Lung (tissue), 11 donors: ENCODE measurements at regions not wholly inside any gene's neighbourhood (a gene's known extent, or its start where the extent isn't known, plus 50 kb on each side); places are given as distances from the start of the nearest gene placed in this dataset.

ENCODE experiments used
- ATAC-seq: fragments of 200-7000 bp; cut with Tn5 transposase; one replicate; pipeline ENCODE4 v1.9.1; 2020; ENCODE audit warnings: moderate number of reproducible peaks; ENCODE audit not compliant: insufficient read depth, low FRiP score
- DNase-seq, 3 donors: peaks; one replicate each; pipeline ENCODE4 v3.0.0-alpha.2; 2013 to 2017
- H3K27ac ChIP-seq, 2 donors: one replicate each; pipeline ENCODE4 v1.5.1; 2013; ENCODE audit warnings: mild to moderate bottlenecking in 2 of 2, moderate library complexity in 2 of 2, control low read depth in 1 of 2, inconsistent platforms in 1 of 2, low read depth in 1 of 2, low read length in 1 of 2
- H3K27me3 ChIP-seq, 3 donors: one replicate each; pipeline ENCODE4 v1.5.1; 2013; ENCODE audit warnings: low read length in 2 of 3; ENCODE audit not compliant: control insufficient read depth in 3 of 3, insufficient read depth in 3 of 3
- H3K36me3 ChIP-seq, 4 donors: one replicate each; pipeline ENCODE4 v1.5.1; 2013; ENCODE audit warnings: low read length in 4 of 4, mild to moderate bottlenecking in 1 of 4, moderate library complexity in 1 of 4; ENCODE audit not compliant: control insufficient read depth in 4 of 4, insufficient read depth in 4 of 4
- H3K4me1 ChIP-seq, 5 donors: one replicate each; pipeline ENCODE4 v1.5.1; 2013; ENCODE audit warnings: low read length in 5 of 5, mild to moderate bottlenecking in 2 of 5, moderate library complexity in 1 of 5; ENCODE audit not compliant: control insufficient read depth in 5 of 5, insufficient read depth in 5 of 5
- H3K4me3 ChIP-seq: one replicate; pipeline ENCODE4 v1.5.1; 2013; ENCODE audit warnings: mild to moderate bottlenecking, control low read depth, moderate library complexity
- H3K9ac ChIP-seq, 2 donors: one replicate each; pipeline ENCODE4 v1.5.1; 2013; ENCODE audit warnings: low read length in 2 of 2, control low read depth in 1 of 2; ENCODE audit not compliant: insufficient read depth in 1 of 2
- H3K9me3 ChIP-seq, 4 donors: one replicate each; pipeline ENCODE4 v1.5.1; 2013; ENCODE audit warnings: low read length in 3 of 4, mild to moderate bottlenecking in 1 of 4, moderate library complexity in 1 of 4; ENCODE audit not compliant: control insufficient read depth in 4 of 4, insufficient read depth in 3 of 4
- WGBS, 2 donors: extraction: QIAGEN DNeasy Blood & Tissue Kit; methylation state at CpG; one replicate each; pipeline ENCODE4 v1.1.7; 2013; 5-methylcytosine and 5-hydroxymethylcytosine counted together
- TF ChIP-seq, protein P1 (sequence below): IDR thresholded peaks from 2 replicates; pipeline ENCODE4 v1.5.1; 2012; ENCODE audit warnings: mild to moderate bottlenecking; ENCODE audit errors: control extremely low read depth, extremely low read depth
- donor health status: control.
- donor health status: control.
- donor health status: Bipolar disorder and iron deficiency.
- donor health status: healthy.
- donor health status: DM: yes; HTN: yes; CAD: no.

GRCh38 chr10:33749067-33749735 is 414.7 kb upstream of the NRP1 start:
- TF ChIP-seq, protein P1, sequence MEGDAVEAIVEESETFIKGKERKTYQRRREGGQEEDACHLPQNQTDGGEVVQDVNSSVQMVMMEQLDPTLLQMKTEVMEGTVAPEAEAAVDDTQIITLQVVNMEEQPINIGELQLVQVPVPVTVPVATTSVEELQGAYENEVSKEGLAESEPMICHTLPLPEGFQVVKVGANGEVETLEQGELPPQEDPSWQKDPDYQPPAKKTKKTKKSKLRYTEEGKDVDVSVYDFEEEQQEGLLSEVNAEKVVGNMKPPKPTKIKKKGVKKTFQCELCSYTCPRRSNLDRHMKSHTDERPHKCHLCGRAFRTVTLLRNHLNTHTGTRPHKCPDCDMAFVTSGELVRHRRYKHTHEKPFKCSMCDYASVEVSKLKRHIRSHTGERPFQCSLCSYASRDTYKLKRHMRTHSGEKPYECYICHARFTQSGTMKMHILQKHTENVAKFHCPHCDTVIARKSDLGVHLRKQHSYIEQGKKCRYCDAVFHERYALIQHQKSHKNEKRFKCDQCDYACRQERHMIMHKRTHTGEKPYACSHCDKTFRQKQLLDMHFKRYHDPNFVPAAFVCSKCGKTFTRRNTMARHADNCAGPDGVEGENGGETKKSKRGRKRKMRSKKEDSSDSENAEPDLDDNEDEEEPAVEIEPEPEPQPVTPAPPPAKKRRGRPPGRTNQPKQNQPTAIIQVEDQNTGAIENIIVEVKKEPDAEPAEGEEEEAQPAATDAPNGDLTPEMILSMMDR = no peak
- ATAC-seq = no peak
- Histone ChIP-seq H3K27me3 (no peaks in the 10 kb centered on the region), H3K9me3 (no peaks in the 10 kb centered on the region), H3K4me3 (no peak overlapping the region), H3K36me3 (no peaks in the 10 kb centered on the region), H3K9ac (no peak overlapping the region), H3K4me1 (peaks cover 0 to 11% (median 0%) of the 10 kb centered on the region in 5 donors), H3K27ac (no peak overlapping the region)
- DNase-seq = peak in 2 of 3 donors; percentile 67 to 68
- WGBS, 2 donors = 46 to 67% methylated on average over 2 of the region's 2 CpGs

DNA sequence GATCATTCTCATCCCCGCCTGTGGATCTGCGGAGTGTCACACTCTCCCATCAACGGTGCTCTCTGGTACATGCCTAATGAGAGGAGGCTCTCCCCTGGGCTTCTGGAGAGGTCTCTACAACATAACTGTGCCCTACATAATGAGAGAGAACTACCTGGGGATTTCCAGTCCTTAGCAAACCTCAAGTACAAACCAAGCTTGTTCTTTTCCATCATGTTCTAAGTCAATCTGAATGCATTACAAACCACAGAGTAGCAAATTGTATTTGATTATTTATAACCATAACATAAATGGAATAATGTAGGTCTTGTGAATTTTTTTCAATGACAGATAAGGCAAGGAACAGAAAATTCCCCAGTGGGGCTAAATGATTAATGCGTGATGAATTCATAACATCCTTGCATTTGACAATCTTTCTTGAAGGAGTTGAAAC is 412.4 kb upstream of the NRP1 start:
- ATAC-seq = no peak
- 82 to 83% methylated on average over 4 of the region's 4 CpGs for WGBS, 2 donors

DNA sequence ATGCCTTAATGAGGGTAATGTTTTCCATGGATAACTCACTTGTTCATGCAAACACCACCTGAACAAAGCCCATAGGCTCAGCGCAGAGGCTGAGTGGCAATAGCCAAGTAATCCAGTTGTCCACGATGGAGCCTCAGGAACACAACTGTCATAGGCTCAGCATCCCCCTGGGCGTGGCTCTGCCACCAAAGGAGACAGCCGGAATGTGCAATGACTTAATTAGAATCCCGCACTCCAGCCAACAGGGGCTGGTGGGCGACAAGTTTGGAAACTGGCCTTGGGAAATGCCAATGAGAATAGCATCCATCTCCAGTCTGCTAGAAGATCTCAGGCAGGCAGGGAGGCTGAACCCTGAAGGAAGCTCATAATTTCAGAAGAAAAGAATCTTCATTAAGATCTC is 411.7 kb upstream of the NRP1 start:
- no peaks in the 10 kb centered on the region for H3K27me3 ChIP-seq
- ATAC-seq = no peak
- H3K4me1 ChIP-seq = peaks cover 0 to 11% (median 0%) of the 10 kb centered on the region in 5 donors
- H3K4me3 ChIP-seq = no peak overlapping the region
- no peak overlapping the region for H3K27ac ChIP-seq
- no peaks in the 10 kb centered on the region for H3K9me3 ChIP-seq
- TF ChIP-seq, protein P1 = no peak
- 89 to 94% methylated on average over 6 of the region's 6 CpGs for WGBS, 2 donors
- no peak overlapping the region for H3K9ac ChIP-seq
- H3K36me3 ChIP-seq = no peaks in the 10 kb centered on the region
- no peak for DNase-seq

More for the DNA sequence above, 412.4 kb upstream of the NRP1 start:
- TF ChIP-seq, protein P1 = no peak
- Histone ChIP-seq H3K27ac (no peak overlapping the region), H3K27me3 (no peaks in the 10 kb centered on the region), H3K9ac (no peak overlapping the region), H3K9me3 (no peaks in the 10 kb centered on the region), H3K4me1 (peaks cover 0 to 11% (median 0%) of the 10 kb centered on the region in 5 donors), H3K4me3 (no peak overlapping the region), H3K36me3 (no peaks in the 10 kb centered on the region)
- DNase-seq = no peak
